T1000 (cell line): ENCODE measurements at regions not wholly inside any gene's neighbourhood (a gene's known extent, or its start where the extent isn't known, plus 50 kb on each side); places are given as distances from the start of the nearest gene placed in this dataset.

Source experiments
- DNase-seq: peaks from one replicate; lab custom pipeline; 2025; ENCODE audit warnings: mixed read lengths; lab: John Stamatoyannopoulos, UW

DNA sequence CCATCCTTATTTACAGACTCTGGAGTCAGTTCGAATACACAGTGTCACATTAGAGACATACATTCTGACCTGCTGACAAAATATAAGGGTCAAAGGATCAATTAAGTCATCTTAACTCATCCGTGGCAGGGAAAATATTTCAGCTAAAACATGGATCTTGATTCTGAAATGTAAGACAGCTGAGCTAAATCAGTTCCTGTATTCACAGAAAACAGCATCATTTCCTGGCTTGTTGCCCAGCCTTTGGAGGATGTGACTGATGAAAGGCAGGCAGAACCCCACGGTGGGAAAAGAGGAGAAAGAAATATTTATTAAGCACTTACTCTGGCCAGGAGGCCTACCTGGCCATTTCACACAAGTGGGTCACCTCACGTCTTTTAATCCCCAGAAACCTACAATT, 101.9 kb downstream of the GAS2L3 start:
- DNase-seq: no peak

- DNase-seq: no peak
Observed at GRCh38 chr12:100681074-100681473, 107.6 kb downstream of the GAS2L3 start.

DNA sequence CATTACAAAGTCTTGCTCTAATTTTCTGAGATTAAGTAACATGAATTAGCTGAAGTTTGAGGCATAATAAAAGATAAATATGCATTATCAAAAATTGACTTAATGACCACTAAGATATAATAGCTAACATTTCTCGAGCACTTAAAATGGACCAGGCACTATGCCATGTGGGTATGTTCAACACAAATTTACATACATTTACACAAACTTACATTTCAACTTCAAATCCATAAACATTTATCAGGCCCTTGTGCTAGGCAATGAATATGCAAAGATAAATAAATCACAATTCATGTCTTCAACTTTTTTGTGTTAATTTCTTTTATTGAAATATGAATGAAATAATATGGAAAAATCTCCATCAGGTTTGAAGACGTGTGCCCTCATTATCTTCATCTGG, 108.7 kb downstream of the GAS2L3 start:
- DNase-seq: no peak

DNA sequence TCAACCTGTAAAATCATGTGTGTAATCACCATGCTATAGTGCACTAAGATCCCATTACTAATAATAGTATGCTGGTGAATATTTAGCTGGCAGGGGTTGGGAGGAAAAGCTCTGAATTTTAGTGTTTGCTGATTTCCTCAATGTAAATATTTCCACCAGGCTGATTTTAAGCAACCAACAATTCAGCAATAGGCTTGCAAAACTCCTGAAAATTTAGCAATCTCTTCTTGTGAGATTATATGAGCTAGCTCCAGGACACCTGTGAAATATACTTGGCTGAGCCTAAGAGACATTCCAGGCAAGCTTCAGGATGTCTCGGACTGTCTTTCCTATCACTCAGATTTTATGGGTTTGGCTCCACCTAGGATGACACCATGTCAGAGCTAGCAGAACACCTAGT, 106.9 kb upstream of the ANO4 start:
- no peak for DNase-seq

DNA sequence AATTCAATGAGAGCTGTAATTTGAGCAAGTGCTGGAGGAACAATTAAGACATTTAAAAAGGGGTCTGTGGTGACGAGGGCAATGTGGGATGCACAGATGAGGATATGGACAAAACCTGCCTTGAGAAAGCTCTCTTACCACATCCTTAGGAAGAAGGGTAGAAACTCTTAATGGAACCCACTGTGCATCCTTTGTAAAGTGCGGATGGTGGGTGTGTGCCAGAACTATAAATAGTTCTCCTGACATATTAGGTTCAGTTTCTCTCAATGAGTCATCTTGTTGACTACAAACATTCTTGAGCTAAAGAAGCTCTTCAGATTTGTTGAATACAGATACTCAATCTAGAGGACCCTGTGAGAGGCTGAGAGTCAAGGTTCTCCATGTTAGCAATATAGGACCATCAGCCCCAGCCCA, 106.1 kb upstream of the ANO4 start:
- no peak for DNase-seq

DNA sequence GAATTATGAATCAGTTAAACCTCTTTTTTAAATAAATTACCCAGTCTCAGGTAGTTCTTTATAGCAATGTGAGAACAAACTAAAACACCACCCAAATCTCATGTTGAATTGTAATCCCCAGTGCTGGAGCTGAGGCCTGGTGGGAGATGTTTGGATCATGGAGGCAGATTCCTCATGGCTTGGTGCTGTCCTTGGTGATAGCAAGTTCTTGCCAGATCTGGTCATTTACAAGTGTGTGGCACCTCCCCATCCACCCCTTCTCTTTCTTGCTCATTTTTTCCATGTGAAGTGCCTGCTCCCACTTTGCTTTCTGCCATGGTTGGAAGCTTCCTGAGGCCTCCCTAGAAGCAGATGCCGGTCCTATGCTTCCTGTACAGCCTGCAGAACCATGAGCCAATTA, 102.1 kb upstream of the ANO4 start:
- DNase-seq: no peak

DNA sequence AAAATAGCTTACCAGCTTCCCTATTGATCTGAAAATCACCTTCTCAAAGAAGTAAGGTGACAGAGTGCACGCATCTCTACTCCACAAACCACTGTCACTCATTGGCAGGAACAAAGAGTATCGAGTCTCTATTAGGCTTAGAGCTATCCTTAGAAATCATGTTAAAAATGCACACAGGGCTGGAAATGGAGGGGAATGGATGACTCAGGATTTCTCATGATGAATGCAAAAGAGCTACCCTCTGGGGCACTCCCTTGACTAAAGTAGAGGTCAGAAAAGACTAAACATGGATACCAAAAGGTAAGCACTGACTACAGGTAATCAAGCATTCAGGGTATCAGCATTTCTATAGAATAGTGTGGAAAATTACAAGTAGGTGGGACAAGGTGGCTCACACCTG, 96.1 kb upstream of the ANO4 start:
- no peak for DNase-seq

GRCh38 chr12:100699209-100699608, 95.4 kb upstream of the ANO4 start:
- DNase-seq: no peak

DNA sequence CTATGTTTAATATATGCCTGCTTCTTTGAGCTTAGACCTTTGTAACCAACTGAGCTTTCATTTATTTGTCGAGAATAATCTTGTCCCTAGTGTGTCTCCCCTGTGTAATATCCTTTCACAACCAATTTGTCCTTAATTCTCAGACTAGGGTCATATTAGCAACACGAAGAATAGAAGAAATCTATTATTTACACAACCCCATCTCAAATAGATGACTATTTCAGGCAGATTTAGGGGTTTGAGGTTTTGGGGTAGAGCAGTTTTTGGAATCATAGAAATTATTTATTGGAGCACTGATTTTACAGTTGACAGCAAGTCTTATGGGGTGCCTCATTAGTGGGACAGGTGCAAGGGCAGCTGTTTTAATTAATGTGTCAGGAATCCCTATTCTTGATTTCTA, 91.2 kb upstream of the ANO4 start:
- no peak for DNase-seq

- no peak for DNase-seq
Observed at GRCh38 chr12:100703868-100704267, 90.7 kb upstream of the ANO4 start.

DNA sequence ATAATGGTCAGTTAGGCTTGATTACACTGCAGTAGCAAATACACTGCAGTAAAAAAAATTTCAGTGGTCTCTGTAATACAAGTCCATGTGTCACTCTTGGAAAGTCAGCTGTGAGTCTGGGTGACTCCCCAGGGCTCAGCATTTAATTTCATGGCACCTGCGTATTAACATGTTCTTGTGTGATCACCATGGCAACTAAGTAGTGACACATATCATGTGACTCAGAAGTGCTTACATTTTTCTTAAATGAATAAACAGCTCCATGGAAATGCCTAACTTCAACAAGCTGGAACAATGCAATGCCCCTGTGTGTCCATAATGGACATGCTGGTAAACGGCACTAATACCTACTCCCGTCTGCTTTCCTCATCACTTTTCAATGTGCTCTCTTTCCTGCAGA, 88.5 kb upstream of the ANO4 start:
- peak; percentile 75 for DNase-seq

GRCh38 chr12:100708591-100708990, 86.0 kb upstream of the ANO4 start:
- DNase-seq: no peak

DNA sequence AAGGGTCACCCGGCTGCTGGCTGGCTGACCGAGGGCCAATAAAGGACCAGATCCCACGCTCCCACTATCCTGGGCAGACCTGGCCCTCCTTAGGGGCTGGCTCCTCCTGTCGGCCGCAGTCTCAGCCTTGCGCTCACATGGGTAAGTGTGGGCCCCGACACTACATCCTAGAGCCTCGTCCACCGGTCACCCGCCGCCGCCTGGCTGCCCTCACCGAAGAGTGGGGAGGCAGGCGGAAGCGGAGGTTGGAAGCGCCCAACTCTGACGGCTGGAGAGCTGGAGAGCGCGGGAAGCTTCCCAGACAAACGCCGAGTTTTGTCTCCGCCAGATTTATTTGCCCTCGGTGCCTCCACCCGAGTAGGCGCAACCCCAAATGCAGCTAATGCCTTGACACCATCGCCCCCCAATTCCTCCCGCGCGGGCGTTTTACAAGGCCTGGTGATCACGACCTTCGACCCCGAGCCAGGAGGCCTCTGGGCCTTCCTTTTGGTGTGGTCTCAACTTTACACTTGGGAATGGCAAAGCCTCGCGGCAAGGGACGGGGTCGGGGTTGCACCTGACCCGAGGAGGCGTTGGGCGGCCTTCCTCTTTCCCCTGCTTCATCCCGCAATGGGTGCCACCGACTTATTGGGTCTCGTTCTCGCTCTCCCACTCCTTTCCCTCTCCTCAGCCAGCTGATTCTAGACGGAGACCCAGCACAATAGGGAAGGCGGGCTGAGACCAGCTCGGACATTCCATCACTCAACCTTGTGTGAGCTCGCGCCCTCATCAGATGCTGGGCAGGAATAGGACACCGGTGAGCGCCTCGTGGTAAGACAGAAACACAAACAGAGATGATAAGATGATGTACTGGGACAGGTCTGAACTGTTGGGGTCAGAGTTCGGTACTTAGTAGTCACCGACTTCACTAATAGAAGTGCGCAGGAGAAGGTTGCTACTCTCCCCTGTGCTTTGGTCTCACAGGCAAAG, 78.3 kb upstream of the ANO4 start:
- DNase-seq: no peak

- peak; percentile 39 for DNase-seq
Observed at GRCh38 chr12:100716945-100717732, 77.4 kb upstream of the ANO4 start.

GRCh38 chr12:100717733-100718067, 76.9 kb upstream of the ANO4 start:
- DNase-seq: no peak

- DNase-seq: peak; percentile 39
Observed at GRCh38 chr12:100718187-100718586, 76.4 kb upstream of the ANO4 start.

DNA sequence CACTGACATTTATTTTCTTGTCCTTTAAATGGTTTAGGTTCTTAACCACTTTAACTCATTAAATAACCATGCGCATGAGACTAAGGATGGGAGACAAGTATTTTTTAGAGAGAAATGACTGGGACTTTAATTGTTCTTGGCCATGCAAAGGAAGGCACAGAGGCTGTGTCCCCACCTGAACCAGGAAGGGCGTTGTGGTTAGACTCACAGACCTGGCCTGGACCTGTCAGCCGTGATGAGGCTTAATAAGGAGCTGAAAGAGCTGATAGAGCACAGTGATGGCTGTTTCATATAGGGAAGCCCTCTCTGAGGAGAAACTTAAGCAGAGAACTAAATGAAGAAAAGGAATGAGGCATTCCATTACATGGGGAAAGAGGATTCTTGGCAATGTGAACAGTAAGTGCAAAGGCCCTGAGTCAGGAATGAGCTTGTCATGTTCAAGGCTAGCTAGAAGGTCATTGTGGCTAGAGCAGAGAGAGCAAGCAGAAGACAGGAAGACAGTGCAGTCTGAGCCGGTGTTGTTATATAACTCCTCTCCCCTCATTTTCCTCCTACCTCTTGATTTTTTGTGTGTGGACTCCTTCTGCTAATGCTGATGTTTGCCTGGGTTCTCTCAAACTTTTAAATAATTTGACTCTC, 74.4 kb upstream of the ANO4 start:
- DNase-seq: no peak

DNA sequence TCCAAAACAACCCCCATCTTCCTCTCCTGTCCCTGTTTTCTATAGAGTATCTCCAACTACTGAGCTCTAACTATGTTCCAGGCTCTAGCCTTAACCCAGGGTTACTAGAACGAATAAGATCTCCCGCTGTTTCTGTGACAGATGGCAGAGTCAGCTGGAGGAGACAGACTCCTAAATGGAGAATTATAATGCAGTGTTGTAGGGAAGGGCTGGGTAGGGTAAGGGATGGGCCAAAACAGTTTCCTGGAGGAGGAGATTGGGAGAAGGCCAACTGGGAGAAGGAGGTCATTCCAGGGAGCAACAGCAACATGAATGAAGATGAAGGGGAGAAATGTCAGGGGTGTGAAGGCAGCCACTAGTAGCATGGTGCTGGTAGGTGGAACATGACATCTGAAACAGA, 73.4 kb upstream of the ANO4 start:
- DNase-seq: no peak

- DNase-seq: no peak
Observed at GRCh38 chr12:100724071-100724470, 70.5 kb upstream of the ANO4 start.

DNA sequence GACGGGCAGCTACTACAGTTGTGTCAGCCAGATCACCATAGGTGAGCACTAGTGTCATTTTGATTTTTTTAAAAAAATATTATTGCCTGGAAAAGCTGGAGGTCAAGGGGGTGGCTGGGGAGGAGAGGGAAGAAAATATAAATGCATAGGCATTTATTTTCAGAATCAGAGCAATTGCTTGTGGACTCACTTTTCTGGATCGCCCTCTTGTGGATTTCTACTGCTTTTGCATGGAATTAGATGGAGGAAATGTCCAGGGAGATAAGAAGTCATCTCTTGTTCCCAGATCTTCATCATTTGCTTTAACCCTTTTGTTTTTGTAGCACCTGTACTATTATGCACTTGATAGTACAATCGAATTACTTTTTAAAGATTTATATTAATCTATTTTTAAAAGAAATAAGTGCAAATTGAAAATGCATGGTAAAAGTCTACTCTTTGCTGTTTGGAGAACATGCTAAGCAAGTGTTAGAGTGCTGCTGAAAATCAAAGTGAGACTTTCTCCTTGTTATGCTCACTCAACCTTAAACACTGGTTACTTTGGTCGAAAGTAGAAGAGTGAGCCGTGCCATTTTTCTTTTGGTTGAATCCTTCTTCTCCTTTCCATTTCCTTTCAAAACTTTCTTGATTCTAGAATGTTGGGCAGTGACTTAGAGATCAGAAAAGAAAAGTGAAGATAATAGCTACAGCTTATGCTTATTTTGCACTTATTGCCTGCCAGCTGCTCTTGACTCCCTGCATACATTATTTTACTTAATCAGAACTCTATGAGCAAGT, 60.6 kb upstream of the ANO4 start:
- no peak for DNase-seq

DNA sequence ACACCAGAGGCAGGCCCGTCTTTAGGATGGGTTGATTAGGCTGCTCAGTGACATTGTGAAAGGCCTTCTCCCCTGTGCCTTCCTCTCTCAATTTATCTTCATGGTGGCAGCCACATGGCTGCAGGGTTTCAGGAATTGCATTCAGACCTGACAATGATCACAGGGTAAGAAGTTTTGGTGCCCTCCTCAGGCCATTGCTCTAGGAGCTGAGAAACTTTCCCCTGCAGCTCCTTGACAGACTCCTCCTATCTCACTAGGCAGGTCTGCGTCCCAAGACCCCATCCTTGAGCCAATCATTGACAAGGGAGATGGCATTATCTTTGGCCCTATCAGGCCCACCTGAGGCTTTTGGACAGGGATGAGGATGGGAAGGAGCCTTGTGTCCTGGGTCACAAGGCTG, 57.4 kb upstream of the ANO4 start:
- no peak for DNase-seq

GRCh38 chr12:100738086-100738485, 56.5 kb upstream of the ANO4 start:
- no peak for DNase-seq
